ENCODE measurements at regions not wholly inside any gene's neighbourhood (a gene's known extent, or its start where the extent isn't known, plus 50 kb on each side); places are given as distances from the start of the nearest gene placed in this dataset.
A peak's percentile ranks its signal among the peaks of the same experiment; 100 is the strongest.

- Histone ChIP-seq H3K27ac (ENCODE audit: low read depth, low read length) (no peak overlapping the region), H3K36me3 (ENCODE audit: insufficient read depth, low read length) (no peaks in the 10 kb centered on the region), H3K9me3 (ENCODE audit: low read length) (no peaks in the 10 kb centered on the region), H3K27me3 (ENCODE audit: insufficient read depth, low read length, poor library complexity, severe bottlenecking) (no peaks in the 10 kb centered on the region), H3K4me3 (ENCODE audit: low read length) (no peak overlapping the region), H3K4me1 (ENCODE audit: insufficient read depth, low read length) (no peaks in the 10 kb centered on the region)
- Mint-ChIP-seq H3K27me3 (no peaks in the 10 kb centered on the region), H3K9me3 (peaks cover 0 to 3% (median 2%) of the 10 kb centered on the region in 5 donors), H3K36me3 (peaks cover 0 to 1% (median 0%) of the 10 kb centered on the region in 3 donors), H3K4me3 (no peak overlapping the region), H3K27ac (no peak overlapping the region), H3K4me1 (no peaks in the 10 kb centered on the region)
- POLR2A ChIA-PET = no interaction called here
- DNase-seq = no peak
- CTCF ChIA-PET = no interaction called here
These were observed 327.6 kb upstream of the ADAMTSL1 start for GRCh38 chr9:18146329-18146728.

- Mint-ChIP-seq H3K9me3 (peaks cover 0 to 3% (median 0%) of the 10 kb centered on the region in 5 donors), H3K27ac (no peak overlapping the region), H3K36me3 (no peaks in the 10 kb centered on the region), H3K4me3 (no peak overlapping the region), H3K27me3 (no peaks in the 10 kb centered on the region), H3K4me1 (no peaks in the 10 kb centered on the region)
- POLR2A ChIA-PET = no interaction called here
- H3K4me3 ChIP-seq (ENCODE audit: low read length) = no peak overlapping the region
- CTCF ChIA-PET = no interaction called here
- H3K27me3 ChIP-seq (ENCODE audit: insufficient read depth, low read length, poor library complexity, severe bottlenecking) = no peaks in the 10 kb centered on the region
- no peaks in the 10 kb centered on the region for H3K4me1 ChIP-seq (ENCODE audit: insufficient read depth, low read length)
- DNase-seq = no peak
- no peaks in the 10 kb centered on the region for H3K36me3 ChIP-seq (ENCODE audit: insufficient read depth, low read length)
- no peak overlapping the region for H3K27ac ChIP-seq (ENCODE audit: low read depth, low read length)
- no peaks in the 10 kb centered on the region for H3K9me3 ChIP-seq (ENCODE audit: low read length)
These were observed 324.4 kb upstream of the ADAMTSL1 start for GRCh38 chr9:18149471-18150011.

GRCh38 chr9:18154661-18155060, 319.3 kb upstream of the ADAMTSL1 start:
- H3K27me3 Mint-ChIP-seq = no peaks in the 10 kb centered on the region
- H3K36me3 Mint-ChIP-seq = no peaks in the 10 kb centered on the region
- H3K4me1 ChIP-seq (ENCODE audit: insufficient read depth, low read length) = no peaks in the 10 kb centered on the region
- H3K9me3 Mint-ChIP-seq = peaks cover 0 to 4% (median 0%) of the 10 kb centered on the region in 5 donors
- no peak overlapping the region for H3K27ac Mint-ChIP-seq
- no peaks in the 10 kb centered on the region for H3K4me1 Mint-ChIP-seq
- DNase-seq = no peak
- POLR2A ChIA-PET = no interaction called here
- H3K27me3 ChIP-seq (ENCODE audit: insufficient read depth, low read length, poor library complexity, severe bottlenecking) = no peaks in the 10 kb centered on the region
- no peak overlapping the region for H3K4me3 ChIP-seq (ENCODE audit: low read length)
- CTCF ChIA-PET = no interaction called here
- no peak overlapping the region for H3K27ac ChIP-seq (ENCODE audit: low read depth, low read length)
- no peaks in the 10 kb centered on the region for H3K36me3 ChIP-seq (ENCODE audit: insufficient read depth, low read length)
- no peaks in the 10 kb centered on the region for H3K9me3 ChIP-seq (ENCODE audit: low read length)
- H3K4me3 Mint-ChIP-seq = no peak overlapping the region

GRCh38 chr9:18159254-18159653, 314.7 kb upstream of the ADAMTSL1 start:
- Histone ChIP-seq H3K36me3 (ENCODE audit: insufficient read depth, low read length) (no peaks in the 10 kb centered on the region), H3K27ac (ENCODE audit: low read depth, low read length) (no peak overlapping the region), H3K4me3 (ENCODE audit: low read length) (no peak overlapping the region), H3K9me3 (ENCODE audit: low read length) (no peaks in the 10 kb centered on the region), H3K27me3 (ENCODE audit: insufficient read depth, low read length, poor library complexity, severe bottlenecking) (no peaks in the 10 kb centered on the region), H3K4me1 (ENCODE audit: insufficient read depth, low read length) (no peaks in the 10 kb centered on the region)
- Mint-ChIP-seq H3K36me3 (no peaks in the 10 kb centered on the region), H3K27ac (no peak overlapping the region), H3K27me3 (no peaks in the 10 kb centered on the region), H3K9me3 (peaks cover 0 to 4% (median 1%) of the 10 kb centered on the region in 5 donors), H3K4me1 (no peaks in the 10 kb centered on the region), H3K4me3 (no peak overlapping the region)
- DNase-seq = no peak
- ChIA-PET POLR2A (no interaction called here), CTCF (no interaction called here)

- H3K27me3 ChIP-seq (ENCODE audit: insufficient read depth, low read length, poor library complexity, severe bottlenecking) = no peaks in the 10 kb centered on the region
- H3K9me3 Mint-ChIP-seq = peaks cover 0 to 2% (median 2%) of the 10 kb centered on the region in 5 donors
- ChIA-PET CTCF (no interaction called here), POLR2A (no interaction called here)
- DNase-seq = no peak
- no peaks in the 10 kb centered on the region for H3K27me3 Mint-ChIP-seq
- no peak overlapping the region for H3K4me3 Mint-ChIP-seq
- H3K27ac Mint-ChIP-seq = no peak overlapping the region
- H3K36me3 ChIP-seq (ENCODE audit: insufficient read depth, low read length) = no peaks in the 10 kb centered on the region
- H3K4me1 Mint-ChIP-seq = no peaks in the 10 kb centered on the region
- no peak overlapping the region for H3K27ac ChIP-seq (ENCODE audit: low read depth, low read length)
- H3K4me1 ChIP-seq (ENCODE audit: insufficient read depth, low read length) = no peaks in the 10 kb centered on the region
- H3K4me3 ChIP-seq (ENCODE audit: low read length) = no peak overlapping the region
- H3K36me3 Mint-ChIP-seq = no peaks in the 10 kb centered on the region
- H3K9me3 ChIP-seq (ENCODE audit: low read length) = no peaks in the 10 kb centered on the region
These were observed 310.8 kb upstream of the ADAMTSL1 start for GRCh38 chr9:18163146-18163545.

GRCh38 chr9:18167733-18168132, 306.2 kb upstream of the ADAMTSL1 start:
- Histone ChIP-seq H3K9me3 (ENCODE audit: low read length) (no peaks in the 10 kb centered on the region), H3K4me1 (ENCODE audit: insufficient read depth, low read length) (no peaks in the 10 kb centered on the region), H3K4me3 (ENCODE audit: low read length) (no peak overlapping the region), H3K27me3 (ENCODE audit: insufficient read depth, low read length, poor library complexity, severe bottlenecking) (no peaks in the 10 kb centered on the region), H3K36me3 (ENCODE audit: insufficient read depth, low read length) (no peaks in the 10 kb centered on the region), H3K27ac (ENCODE audit: low read depth, low read length) (no peak overlapping the region)
- H3K4me1 Mint-ChIP-seq = no peaks in the 10 kb centered on the region
- H3K36me3 Mint-ChIP-seq = no peaks in the 10 kb centered on the region
- CTCF ChIA-PET = no interaction called here
- H3K9me3 Mint-ChIP-seq = peaks cover 0 to 2% (median 0%) of the 10 kb centered on the region in 5 donors
- H3K27me3 Mint-ChIP-seq = no peaks in the 10 kb centered on the region
- POLR2A ChIA-PET = no interaction called here
- no peak overlapping the region for H3K27ac Mint-ChIP-seq
- no peak for DNase-seq
- H3K4me3 Mint-ChIP-seq = no peak overlapping the region

GRCh38 chr9:18173923-18174322, 300.0 kb upstream of the ADAMTSL1 start:
- Mint-ChIP-seq H3K27me3 (peaks cover 0 to 1% of the 10 kb centered on the region in 2 donors), H3K36me3 (no peaks in the 10 kb centered on the region), H3K9me3 (peaks cover 0 to 11% (median 4%) of the 10 kb centered on the region in 5 donors), H3K4me3 (no peak overlapping the region), H3K4me1 (no peaks in the 10 kb centered on the region), H3K27ac (no peak overlapping the region)
- H3K27me3 ChIP-seq (ENCODE audit: insufficient read depth, low read length, poor library complexity, severe bottlenecking) = no peaks in the 10 kb centered on the region
- CTCF ChIA-PET = no interaction called here
- H3K27ac ChIP-seq (ENCODE audit: low read depth, low read length) = no peak overlapping the region
- H3K9me3 ChIP-seq (ENCODE audit: low read length) = no peaks in the 10 kb centered on the region
- H3K4me1 ChIP-seq (ENCODE audit: insufficient read depth, low read length) = no peaks in the 10 kb centered on the region
- DNase-seq = no peak
- no peak overlapping the region for H3K4me3 ChIP-seq (ENCODE audit: low read length)
- POLR2A ChIA-PET = no interaction called here
- no peaks in the 10 kb centered on the region for H3K36me3 ChIP-seq (ENCODE audit: insufficient read depth, low read length)

- Histone ChIP-seq H3K4me1 (ENCODE audit: insufficient read depth, low read length) (no peaks in the 10 kb centered on the region), H3K4me3 (ENCODE audit: low read length) (no peak overlapping the region), H3K27me3 (ENCODE audit: insufficient read depth, low read length, poor library complexity, severe bottlenecking) (no peaks in the 10 kb centered on the region), H3K9me3 (ENCODE audit: low read length) (no peaks in the 10 kb centered on the region), H3K27ac (ENCODE audit: low read depth, low read length) (no peak overlapping the region), H3K36me3 (ENCODE audit: insufficient read depth, low read length) (no peaks in the 10 kb centered on the region)
- Mint-ChIP-seq H3K27ac (no peak overlapping the region), H3K9me3 (peaks cover 0 to 9% (median 4%) of the 10 kb centered on the region in 5 donors), H3K36me3 (no peaks in the 10 kb centered on the region), H3K4me1 (no peaks in the 10 kb centered on the region), H3K27me3 (no peaks in the 10 kb centered on the region), H3K4me3 (no peak overlapping the region)
- ChIA-PET POLR2A (no interaction called here), CTCF (no interaction called here)
- no peak for DNase-seq
These were observed 291.3 kb upstream of the ADAMTSL1 start for GRCh38 chr9:18182636-18183035.

- CTCF ChIA-PET = no interaction called here
These were observed 290.0 kb upstream of the ADAMTSL1 start for GRCh38 chr9:18183974-18184373.

More at GRCh38 chr9:18183974-18184373, 290.0 kb upstream of the ADAMTSL1 start:
- H3K9me3 Mint-ChIP-seq = peaks cover 0 to 6% (median 2%) of the 10 kb centered on the region in 5 donors
- H3K36me3 Mint-ChIP-seq = no peaks in the 10 kb centered on the region
- no peaks in the 10 kb centered on the region for H3K36me3 ChIP-seq (ENCODE audit: insufficient read depth, low read length)
- H3K4me1 Mint-ChIP-seq = no peaks in the 10 kb centered on the region
- peak overlapping the region in 1 of 8 donors; percentile 43 for H3K27ac Mint-ChIP-seq
- DNase-seq = no peak
- no peak overlapping the region for H3K4me3 Mint-ChIP-seq
- no peaks in the 10 kb centered on the region for H3K4me1 ChIP-seq (ENCODE audit: insufficient read depth, low read length)
- POLR2A ChIA-PET = no interaction called here
- H3K27me3 ChIP-seq (ENCODE audit: insufficient read depth, low read length, poor library complexity, severe bottlenecking) = no peaks in the 10 kb centered on the region
- no peaks in the 10 kb centered on the region for H3K9me3 ChIP-seq (ENCODE audit: low read length)
- H3K27ac ChIP-seq (ENCODE audit: low read depth, low read length) = no peak overlapping the region
- no peaks in the 10 kb centered on the region for H3K27me3 Mint-ChIP-seq
- no peak overlapping the region for H3K4me3 ChIP-seq (ENCODE audit: low read length)
